ENCODE measurements at regions not wholly inside any gene's neighbourhood (a gene's known extent, or its start where the extent isn't known, plus 50 kb on each side); places are given as distances from the start of the nearest gene placed in this dataset.

- no peak for TF ChIP-seq CTCF (IDR thresholded peaks at IDR 0.05 in 2 of 3, conservative IDR thresholded peaks at IDR 0.05 in 1 of 3; ENCODE audit: control insufficient read depth in 2 of 3, extremely low read depth in 1 of 3, insufficient read depth in 1 of 3, low read depth in 3 of 3, low read length in 3 of 3)
- no peak for TF ChIP-seq USF2 (IDR thresholded peaks at IDR 0.05; ENCODE audit: borderline replicate concordance, low read depth, low read length)
- TF ChIP-seq TARDBP (IDR thresholded peaks at IDR 0.05; ENCODE audit: borderline replicate concordance) = no peak
- no peak for TF ChIP-seq EP300 (IDR thresholded peaks at IDR 0.05; ENCODE audit: borderline replicate concordance in 1 of 2, control insufficient read depth in 1 of 2, low read depth in 2 of 2, low read length in 2 of 2)
- no peak for TF ChIP-seq NFIC (IDR thresholded peaks at IDR 0.05; ENCODE audit: low read depth, low read length)
- no peak for TF ChIP-seq POLR2AphosphoS5 (IDR thresholded peaks at IDR 0.05; ENCODE audit: low read length)
- no peak for TF ChIP-seq EGR1 (IDR thresholded peaks at IDR 0.05; ENCODE audit: borderline replicate concordance in 1 of 2, low read depth in 2 of 2, low read length in 2 of 2)
- TF ChIP-seq TAF1 (IDR thresholded peaks at IDR 0.05; ENCODE audit: borderline replicate concordance, low read depth, low read length) = no peak
- no peak for TF ChIP-seq REST (IDR thresholded peaks at IDR 0.05; ENCODE audit: low read depth, low read length)
- TF ChIP-seq ATF2 (IDR thresholded peaks at IDR 0.05; ENCODE audit: low read length) = no peak
These were observed 156.4 kb downstream of the C16orf95 start for GRCh38 chr16:87160701-87161337.
